HEK293 (cell line): ENCODE measurements at regions not wholly inside any gene's neighbourhood (a gene's known extent, or its start where the extent isn't known, plus 50 kb on each side); places are given as distances from the start of the nearest gene placed in this dataset.

Experiments used
- CTCF ChIA-PET: fragments of 350-600 bp; formaldehyde crosslinking; extraction: SDS; loops from one replicate; lab custom pipeline; 2021; ENCODE audit warnings: antibody characterized with exemption; lab: Yijun Ruan, JAX
- POLR2A ChIA-PET: fragments of 300-600 bp; formaldehyde crosslinking; extraction: SDS; loops from one replicate; lab custom pipeline; 2020; ENCODE audit warnings: antibody characterized with exemption, inconsistent platforms; lab: Yijun Ruan, JAX
- H3K27ac ChIP-seq: fragments of 200-500 bp; sonication (Bioruptor generic); 2 replicates; pipeline ENCODE4 v1.5.1; 2014; ENCODE audit warnings: low read depth, low read length, control low read depth, inconsistent platforms; ENCODE audit errors: extremely low read depth
- H3K36me3 ChIP-seq, 2 experiments: fragments of 200-500 bp in 1 of 2; sonication (Bioruptor generic) in 1 of 2; 1 replicate in 1 of 2; 2 replicates in 1 of 2; pipeline ENCODE4 v1.5.1; 2014 to 2017; ENCODE audit warnings: inconsistent platforms in 2 of 2, low read length in 2 of 2; ENCODE audit not compliant: control insufficient read depth in 2 of 2, insufficient read depth in 1 of 2
- H3K4me1 ChIP-seq: fragments of 200-500 bp; sonication (Bioruptor generic); 2 replicates; pipeline ENCODE4 v1.5.1; 2014; ENCODE audit warnings: mild to moderate bottlenecking, low read length, inconsistent platforms; ENCODE audit not compliant: control insufficient read depth, insufficient read depth
- H3K4me3 ChIP-seq: 2 replicates; pipeline ENCODE4 v1.5.1; 2011; ENCODE audit warnings: low read depth, mild to moderate bottlenecking, control low read depth, low read length, moderate library complexity
- H3K9me3 ChIP-seq: fragments of 200-500 bp; sonication (Bioruptor generic); 2 replicates; pipeline ENCODE4 v1.5.1; 2014; ENCODE audit warnings: low read depth, low read length, inconsistent platforms; ENCODE audit not compliant: control insufficient read depth, insufficient read depth
- AEBP2 ChIP-seq: fragments of 450-650 bp; formaldehyde crosslinking; IDR thresholded peaks from 2 replicates; pipeline ENCODE4 v1.5.1; 2016; ENCODE audit warnings: missing biosample characterization, missing genetic modification characterization, borderline replicate concordance
- PRDM10 ChIP-seq: fragments of 450-650 bp; formaldehyde crosslinking; IDR thresholded peaks from 2 replicates; pipeline ENCODE4 v1.5.1; 2016; ENCODE audit warnings: missing biosample characterization, missing genetic modification characterization
- TRIM28 ChIP-seq: IDR thresholded peaks from 2 replicates; pipeline ENCODE4 v1.6.1; 2011; ENCODE audit warnings: low read length, control low read depth, borderline replicate concordance
- YY1 ChIP-seq: fragments of 450-650 bp; formaldehyde crosslinking; IDR thresholded peaks from 2 replicates; pipeline ENCODE4 v1.5.1; 2018; ENCODE audit warnings: missing biosample characterization, missing genetic modification characterization
- ZBTB10 ChIP-seq: fragments of 450-650 bp; formaldehyde crosslinking; IDR thresholded peaks from 2 replicates; pipeline ENCODE4 v1.5.1; 2016; ENCODE audit warnings: missing biosample characterization, missing genetic modification characterization
- ZBTB44 ChIP-seq: fragments of 450-650 bp; IDR thresholded peaks from 2 replicates; pipeline ENCODE4 v1.5.1; 2018; ENCODE audit warnings: missing biosample characterization, mild to moderate bottlenecking, missing genetic modification characterization
- ZNF148 ChIP-seq: fragments of 450-650 bp; formaldehyde crosslinking; IDR thresholded peaks from 2 replicates; pipeline ENCODE4 v1.5.0; 2017; ENCODE audit warnings: missing biosample characterization, missing genetic modification characterization, borderline replicate concordance
- ZNF174 ChIP-seq: fragments of 450-650 bp; formaldehyde crosslinking; IDR thresholded peaks from 2 replicates; pipeline ENCODE4 v1.5.0; 2017; ENCODE audit warnings: missing biosample characterization, mild to moderate bottlenecking, missing genetic modification characterization
- ZNF202 ChIP-seq: fragments of 450-650 bp; formaldehyde crosslinking; IDR thresholded peaks from 2 replicates; pipeline ENCODE4 v1.5.1; 2016; ENCODE audit warnings: missing biosample characterization, missing genetic modification characterization, borderline replicate concordance
- ZNF311 ChIP-seq: fragments of 450-650 bp; formaldehyde crosslinking; IDR thresholded peaks from 2 replicates; pipeline ENCODE4 v1.5.1; 2017; ENCODE audit warnings: missing biosample characterization, missing genetic modification characterization, borderline replicate concordance
- ZNF354C ChIP-seq: fragments of 450-650 bp; formaldehyde crosslinking; IDR thresholded peaks from 2 replicates; pipeline ENCODE4 v1.5.1; 2016; ENCODE audit warnings: missing biosample characterization, missing genetic modification characterization, low read depth, borderline replicate concordance
- ZNF366 ChIP-seq: fragments of 450-650 bp; formaldehyde crosslinking; conservative IDR thresholded peaks from 2 replicates; pipeline ENCODE4 v1.5.1; 2016; ENCODE audit warnings: missing biosample characterization, missing genetic modification characterization
- ZNF426 ChIP-seq: fragments of 450-650 bp; formaldehyde crosslinking; IDR thresholded peaks from 2 replicates; pipeline ENCODE4 v1.5.1; 2017; ENCODE audit warnings: missing biosample characterization, missing genetic modification characterization, mild to moderate bottlenecking, inconsistent platforms, moderate library complexity
- ZNF548 ChIP-seq: fragments of 450-650 bp; formaldehyde crosslinking; IDR thresholded peaks from 2 replicates; pipeline ENCODE4 v1.5.1; 2016; ENCODE audit warnings: missing biosample characterization, missing genetic modification characterization
- ZNF549 ChIP-seq: fragments of 450-650 bp; IDR thresholded peaks from 2 replicates; pipeline ENCODE4 v1.5.1; 2018; ENCODE audit warnings: missing biosample characterization, missing genetic modification characterization, mild to moderate bottlenecking, inconsistent platforms, moderate library complexity
- ZNF561 ChIP-seq: fragments of 450-650 bp; IDR thresholded peaks from 2 replicates; pipeline ENCODE4 v1.5.1; 2018; ENCODE audit warnings: missing biosample characterization, missing genetic modification characterization, borderline replicate concordance
- ZSCAN18 ChIP-seq: fragments of 450-650 bp; formaldehyde crosslinking; IDR thresholded peaks from 2 replicates; pipeline ENCODE4 v1.5.1; 2016; ENCODE audit warnings: missing biosample characterization, missing genetic modification characterization

- CTCF ChIA-PET, result no interaction called here
- H3K4me3 ChIP-seq, result no peak overlapping the region
- TF ChIP-seq YY1 (no peak), ZSCAN18 (tag by site-specific recombination) (no peak), ZNF311 (tag by site-specific recombination) (no peak), ZNF202 (tag by site-specific recombination) (no peak), ZBTB10 (tag by site-specific recombination) (no peak), TRIM28 (no peak), ZNF561 (tag by site-specific recombination) (no peak), ZNF426 (tag by site-specific recombination) (no peak), ZNF148 (tag by site-specific recombination) (no peak), ZNF354C (tag by site-specific recombination) (no peak), ZNF174 (tag by site-specific recombination) (no peak), ZNF548 (tag by site-specific recombination) (no peak), ZNF366 (tag by site-specific recombination) (no peak)
- TF ChIP-seq, all 188 proteins: peak for 0
- Histone ChIP-seq H3K27ac (no peak overlapping the region), H3K4me1 (no peaks in the 10 kb centered on the region), H3K36me3 (no peaks in the 10 kb centered on the region), H3K9me3 (no peaks in the 10 kb centered on the region)
- POLR2A ChIA-PET, result no interaction called here
These were observed 445.7 kb downstream of the CDH8 start for GRCh38 chr16:61590577-61590976.

GRCh38 chr16:61587526-61587925, 448.7 kb downstream of the CDH8 start:
- POLR2A ChIA-PET, result no interaction called here
- TF ChIP-seq AEBP2 (tag by site-specific recombination), result no peak
- no peak for TF ChIP-seq ZBTB44 (tag by site-specific recombination)
- no peak for TF ChIP-seq PRDM10 (tag by site-specific recombination)
- no peak for TF ChIP-seq ZNF426 (tag by site-specific recombination)
- TF ChIP-seq ZNF549 (tag by site-specific recombination), result no peak
- Histone ChIP-seq H3K9me3 (no peaks in the 10 kb centered on the region), H3K4me3 (no peak overlapping the region), H3K27ac (no peak overlapping the region), H3K36me3 (no peaks in the 10 kb centered on the region), H3K4me1 (no peaks in the 10 kb centered on the region)
- CTCF ChIA-PET, result no interaction called here
